Fibroblast of gingiva (primary cell): ENCODE measurements at regions not wholly inside any gene's neighbourhood (a gene's known extent, or its start where the extent isn't known, plus 50 kb on each side); places are given as distances from the start of the nearest gene placed in this dataset.

Experiments used
- DNase-seq: peaks from one replicate; pipeline ENCODE4 v3.0.0-alpha.2; 2011; ENCODE audit warnings: low read depth

DNA sequence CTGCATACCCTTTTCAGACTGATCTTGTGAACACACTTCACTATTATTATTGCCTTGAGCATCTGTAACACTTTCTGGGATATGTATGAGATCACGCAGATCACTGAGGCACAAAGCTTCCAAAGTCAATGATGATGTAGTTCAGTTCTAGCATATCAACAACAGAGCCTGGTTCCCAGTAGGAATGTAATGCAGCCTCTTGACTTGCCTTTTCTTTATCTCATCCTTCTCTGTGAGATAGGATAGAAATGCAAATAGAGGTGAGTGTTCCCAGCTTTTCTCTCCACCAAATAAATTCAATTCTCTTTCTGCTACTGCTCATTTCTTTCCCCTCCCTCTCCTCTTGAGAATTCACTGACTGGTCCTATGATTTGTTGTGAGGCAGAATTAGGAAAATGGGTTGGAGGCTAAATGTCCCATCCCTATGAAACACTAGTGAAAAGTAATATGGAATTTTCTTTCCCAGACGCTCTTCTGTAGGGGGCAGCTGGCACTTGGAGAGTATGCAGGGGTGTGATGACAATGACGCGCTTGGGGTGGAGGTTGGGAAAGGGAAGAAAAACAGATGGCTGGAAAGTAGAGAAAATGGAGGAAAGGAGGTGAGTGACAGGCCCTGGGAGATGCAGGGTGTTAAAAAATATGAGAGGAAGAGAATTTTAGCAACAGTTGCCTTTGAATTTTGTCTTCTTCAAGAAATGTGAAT lies 96.0 kb upstream of the TMTC1 start:
- no peak for DNase-seq

DNA sequence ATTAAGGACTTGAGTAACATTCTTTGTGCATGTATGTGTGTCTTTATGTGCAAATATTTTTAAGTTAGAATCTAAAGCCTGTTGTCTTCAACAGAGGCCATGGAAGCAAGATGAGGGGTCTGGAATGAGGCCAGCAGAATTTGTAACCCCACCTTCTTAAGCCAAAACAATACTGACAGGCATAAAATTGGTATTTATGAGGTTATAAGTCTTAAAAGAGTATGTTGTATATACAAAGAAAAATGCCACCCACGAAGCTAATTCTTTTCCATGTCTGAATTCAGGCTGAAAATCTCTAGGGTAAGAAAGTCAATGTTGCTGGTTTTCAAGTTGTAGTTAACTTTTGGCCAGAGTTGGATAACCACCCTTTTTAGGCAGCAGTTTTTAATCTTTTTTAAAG lies 86.2 kb upstream of the TMTC1 start:
- DNase-seq = no peak

DNA sequence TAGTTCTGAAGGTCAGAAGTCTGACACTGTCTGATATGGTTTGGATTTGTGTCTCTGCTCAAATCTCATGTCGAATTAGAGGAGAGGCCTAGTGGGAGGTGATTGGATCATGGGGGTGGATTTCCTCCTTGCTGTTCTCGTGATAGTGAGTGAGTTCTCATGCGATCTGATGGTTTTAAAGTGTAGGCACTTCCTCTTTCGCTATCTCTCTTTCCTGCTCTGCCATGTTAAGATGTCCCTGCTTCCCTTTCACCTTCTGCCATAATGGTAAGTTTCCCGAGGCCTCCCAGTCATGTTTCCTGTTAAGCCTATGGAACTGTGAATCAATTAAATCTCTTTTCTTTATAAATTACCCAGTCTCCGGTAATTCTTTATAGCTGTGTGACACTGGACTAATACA lies 84.1 kb upstream of the TMTC1 start:
- no peak for DNase-seq

DNA sequence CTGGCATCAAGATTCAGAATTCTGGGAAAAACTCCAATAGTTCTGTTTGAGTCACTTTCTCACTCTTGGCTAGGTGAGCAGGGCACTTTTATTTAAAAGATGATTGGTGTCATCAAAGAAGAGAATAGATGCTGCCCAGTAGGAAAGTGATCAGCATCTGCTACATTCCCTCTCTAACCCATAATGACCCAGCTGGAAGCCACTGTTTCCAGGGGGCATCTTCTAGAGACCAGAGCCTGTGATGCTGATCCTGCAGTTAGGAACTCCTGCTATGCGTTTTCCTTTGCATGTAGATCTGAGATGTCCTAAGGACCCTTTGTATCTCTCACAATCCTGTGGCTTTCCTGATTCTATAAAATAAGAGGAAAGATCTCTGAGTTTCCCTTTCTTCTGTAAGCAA lies 79.9 kb upstream of the TMTC1 start:
- DNase-seq = no peak

DNA sequence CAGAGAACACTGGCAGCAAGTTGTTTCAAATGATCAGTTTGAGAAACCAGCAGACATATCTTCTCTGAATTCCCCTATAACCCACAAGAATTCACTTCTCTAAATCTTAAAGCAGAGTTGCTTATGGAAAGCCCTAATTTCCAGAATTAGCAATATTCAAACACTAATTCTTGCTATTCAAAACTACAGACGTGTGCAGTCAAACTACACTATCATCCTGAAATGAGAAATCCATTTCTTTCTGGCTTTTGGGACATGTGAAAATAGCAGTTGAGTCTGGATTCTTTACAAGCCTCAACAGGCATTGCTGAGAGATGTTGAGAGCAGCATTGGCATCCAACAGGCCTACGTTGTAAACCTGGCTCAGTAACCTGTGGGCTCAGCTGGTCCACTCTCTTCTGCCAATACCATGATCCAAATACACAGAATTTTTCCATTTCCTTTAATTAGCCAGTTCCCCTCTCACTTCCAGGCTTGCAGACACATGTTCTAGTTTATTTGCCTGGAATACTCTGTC lies 74.6 kb upstream of the TMTC1 start:
- DNase-seq = no peak

DNA sequence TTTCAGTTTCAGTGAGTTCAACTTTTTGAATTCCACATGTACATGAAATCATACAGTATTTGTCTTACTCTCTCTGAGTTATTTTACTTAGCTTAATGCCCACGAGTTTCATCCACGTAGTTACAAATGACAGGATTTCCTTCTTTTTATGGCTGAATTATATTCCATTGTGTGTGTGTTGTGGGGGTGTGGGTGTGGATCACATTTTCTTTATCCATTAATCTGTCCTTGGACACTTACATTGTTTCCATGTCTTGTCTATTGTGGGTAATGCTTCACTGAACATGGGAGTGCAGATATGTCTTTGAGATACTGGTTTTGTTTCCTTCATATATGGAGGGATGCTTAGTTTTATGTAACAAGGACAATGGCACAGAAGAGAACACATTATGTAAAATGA lies 63.5 kb upstream of the TMTC1 start:
- DNase-seq = no peak

DNA sequence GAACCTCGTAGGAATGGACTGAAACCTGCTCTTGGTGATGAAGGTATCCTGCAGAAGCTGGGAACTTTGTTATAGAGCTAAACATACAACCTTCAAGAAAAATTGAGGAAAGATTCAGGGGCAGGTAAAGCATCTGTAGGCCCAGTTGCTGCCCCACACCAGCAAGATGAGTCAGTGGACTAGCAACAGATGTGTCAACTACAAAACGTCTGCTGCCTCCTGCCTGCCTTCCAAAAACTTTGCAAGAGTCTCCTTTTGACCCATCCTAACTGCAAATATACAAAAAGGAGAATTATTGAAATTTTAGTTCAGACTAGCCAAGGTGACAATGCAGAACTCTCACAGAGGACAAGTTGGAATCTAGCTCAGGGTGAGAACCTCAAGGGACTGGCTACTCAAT lies 60.9 kb upstream of the TMTC1 start:
- DNase-seq = peak; percentile 18

DNA sequence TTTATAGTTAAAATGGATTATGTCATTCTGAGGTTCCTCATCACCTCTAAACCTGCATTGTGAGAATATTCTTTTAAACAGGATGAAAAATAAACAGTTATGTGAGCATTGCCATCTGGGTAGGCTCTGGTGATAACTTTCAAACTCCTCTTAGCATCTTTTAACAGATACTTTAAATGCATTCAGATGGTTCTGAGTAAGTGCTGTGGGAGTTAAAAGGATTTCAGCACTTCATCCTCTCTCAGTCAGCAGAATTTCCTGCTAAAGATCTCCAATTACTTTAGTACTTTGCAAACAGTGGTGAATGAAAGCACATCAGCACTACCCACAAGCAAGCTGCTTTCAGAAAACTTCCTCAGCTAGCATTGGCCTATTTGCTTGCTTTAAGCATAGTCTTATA lies 59.3 kb upstream of the TMTC1 start:
- no peak for DNase-seq

DNA sequence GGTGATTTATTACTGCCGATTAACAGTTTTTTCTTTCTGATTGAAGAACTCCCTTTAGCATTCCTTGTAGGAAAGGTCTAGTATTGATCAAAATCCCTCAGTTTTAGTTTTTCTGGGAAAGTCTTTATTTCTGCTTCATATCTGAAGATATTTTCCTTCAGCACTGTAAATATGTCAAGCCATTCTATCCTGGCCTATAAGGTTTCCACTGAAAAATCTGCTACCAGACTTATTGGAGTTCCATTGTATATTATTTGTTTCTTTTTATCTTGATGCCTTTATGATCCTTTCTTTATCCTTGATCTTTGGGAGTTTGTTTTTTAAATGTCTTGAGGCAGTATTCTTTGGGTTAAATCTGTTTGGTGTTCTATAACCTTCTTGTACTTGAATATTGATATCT lies 55.0 kb upstream of the TMTC1 start:
- DNase-seq = no peak
